Neuronal stem cell (in vitro differentiated cells): ENCODE measurements at regions not wholly inside any gene's neighbourhood (a gene's known extent, or its start where the extent isn't known, plus 50 kb on each side); places are given as distances from the start of the nearest gene placed in this dataset.
"Not testable (repeated sequence)": the region's sequence is repeated elsewhere in the genome, so short reads cannot be mapped to it uniquely, and the experiment has no call there.

Experiments
- DNase-seq: peaks from one replicate; pipeline ENCODE4 v3.0.0-alpha.2; 2013; ENCODE audit warnings: low spot score
- H2AFZ ChIP-seq: one replicate; pipeline ENCODE4 v1.6.1; 2013; ENCODE audit warnings: mild to moderate bottlenecking, low read length, inconsistent platforms
- H2AK5ac ChIP-seq: 2 replicates; pipeline ENCODE4 v1.6.1; 2013; ENCODE audit warnings: low read depth, mild to moderate bottlenecking, inconsistent platforms, low read length, moderate library complexity, mixed read lengths
- H2BK120ac ChIP-seq: 2 replicates; pipeline ENCODE4 v1.6.1; 2013; ENCODE audit warnings: low read depth, mild to moderate bottlenecking, inconsistent platforms, low read length, moderate library complexity, mixed read lengths
- H2BK12ac ChIP-seq: one replicate; pipeline ENCODE4 v1.6.1; 2013; ENCODE audit warnings: low read length, inconsistent platforms
- H2BK15ac ChIP-seq: 2 replicates; pipeline ENCODE4 v1.6.1; 2013; ENCODE audit warnings: mild to moderate bottlenecking, low read length, inconsistent platforms, mixed read lengths
- H2BK5ac ChIP-seq: one replicate; pipeline ENCODE4 v1.6.1; 2013; ENCODE audit warnings: inconsistent platforms, mild to moderate bottlenecking, low read length, moderate library complexity
- H3K14ac ChIP-seq: one replicate; pipeline ENCODE4 v1.6.1; 2013; ENCODE audit warnings: low read length, inconsistent platforms
- H3K18ac ChIP-seq: 2 replicates; pipeline ENCODE4 v1.6.1; 2013; ENCODE audit warnings: low read length, inconsistent platforms
- H3K23ac ChIP-seq: 2 replicates; pipeline ENCODE4 v1.6.1; 2013; ENCODE audit warnings: low read depth, mild to moderate bottlenecking, mixed read lengths, low read length, inconsistent platforms; ENCODE audit not compliant: poor library complexity
- H3K27ac ChIP-seq: replicated peaks from 3 replicates; pipeline ENCODE4 v1.5.1; 2013; ENCODE audit warnings: low read length, inconsistent platforms
- H3K27me3 ChIP-seq, 3 experiments: 2 replicates each; pipeline ENCODE4 v1.6.1; 2013; ENCODE audit warnings: low read length in 3 of 3, mild to moderate bottlenecking in 2 of 3, inconsistent platforms in 1 of 3, low read depth in 1 of 3, mixed read lengths in 1 of 3, moderate library complexity in 1 of 3; ENCODE audit not compliant: control insufficient read depth in 3 of 3, insufficient read depth in 3 of 3
- H3K36me3 ChIP-seq, 2 donors: replicated peaks in 1 of 2; 2 replicates each; pipeline ENCODE4 v1.6.1; 2013; ENCODE audit warnings: low read length in 2 of 2; ENCODE audit not compliant: control insufficient read depth in 2 of 2, insufficient read depth in 2 of 2
- H3K4ac ChIP-seq: 2 replicates; pipeline ENCODE4 v1.6.1; 2013; ENCODE audit warnings: inconsistent platforms, mild to moderate bottlenecking, low read length, moderate library complexity
- H3K4me1 ChIP-seq, 2 donors: 1 replicate in 1 of 2; 2 replicates in 1 of 2; pipeline ENCODE4 v1.6.1; 2013; ENCODE audit warnings: low read length in 2 of 2, low read depth in 1 of 2; ENCODE audit not compliant: control insufficient read depth in 2 of 2, insufficient read depth in 1 of 2
- H3K4me2 ChIP-seq: one replicate; pipeline ENCODE4 v1.6.1; 2013; ENCODE audit warnings: mild to moderate bottlenecking, low read length, inconsistent platforms; ENCODE audit not compliant: insufficient read depth, poor library complexity, severe bottlenecking
- H3K4me3 ChIP-seq, 2 donors: 2 replicates each; pipeline ENCODE4 v1.5.1; 2013; ENCODE audit warnings: low read length in 2 of 2, mild to moderate bottlenecking in 2 of 2, inconsistent platforms in 1 of 2, moderate library complexity in 1 of 2
- H3K79me1 ChIP-seq: one replicate; pipeline ENCODE4 v1.6.1; 2013; ENCODE audit warnings: low read depth, mild to moderate bottlenecking, inconsistent platforms, low read length, moderate library complexity
- H3K9ac ChIP-seq: one replicate; pipeline ENCODE4 v1.6.1; 2013; ENCODE audit warnings: mild to moderate bottlenecking, low read depth, low read length, inconsistent platforms; ENCODE audit not compliant: poor library complexity
- H3K9me3 ChIP-seq, 2 donors: replicated peaks in 1 of 2; 2 replicates each; pipeline versions ENCODE3 to v1.6.1; 2013; ENCODE audit warnings: low read length in 2 of 2, mild to moderate bottlenecking in 2 of 2, inconsistent platforms in 1 of 2, low read depth in 1 of 2, mixed read lengths in 1 of 2, moderate library complexity in 1 of 2; ENCODE audit not compliant: control insufficient read depth in 2 of 2, insufficient read depth in 1 of 2
- H4K8ac ChIP-seq: one replicate; pipeline ENCODE4 v1.6.1; 2013; ENCODE audit warnings: low read depth, mild to moderate bottlenecking, inconsistent platforms, low read length, moderate library complexity
- H4K91ac ChIP-seq: one replicate; pipeline ENCODE4 v1.6.1; 2013; ENCODE audit warnings: low read length, low read depth, mild to moderate bottlenecking, inconsistent platforms; ENCODE audit not compliant: poor library complexity
- WGBS, 2 donors: extraction: QIAGEN DNeasy Blood & Tissue Kit; methylation state at CpG; one replicate each; pipeline ENCODE4 v1.1.7; 2013; ENCODE audit warnings: missing lambda C conversion rate in 2 of 2, mixed read lengths in 1 of 2; ENCODE audit not compliant: insufficient read length in 2 of 2, insufficient replicate concordance in 1 of 2; ENCODE audit errors: extremely low coverage in 2 of 2; 5-methylcytosine and 5-hydroxymethylcytosine counted together

DNA sequence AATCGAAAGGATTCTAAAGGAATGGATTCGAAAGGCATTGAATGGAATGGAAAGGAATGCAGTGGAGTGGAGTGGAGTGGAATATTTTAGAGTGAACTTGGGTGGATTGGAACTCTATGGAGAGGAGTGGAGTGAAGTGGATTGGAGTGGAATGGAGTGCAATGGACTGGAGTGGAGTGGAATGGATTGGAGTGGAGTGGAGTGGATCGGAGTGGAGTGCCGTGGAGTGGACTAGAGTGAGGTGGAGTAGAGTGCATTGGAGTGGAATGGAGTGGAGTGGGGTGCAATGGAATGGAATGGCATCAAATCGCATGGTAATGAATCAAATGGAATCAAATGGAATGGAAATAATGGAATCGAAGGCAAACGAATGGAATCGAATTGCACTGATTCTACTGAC lies 1044.8 kb downstream of the CDY1 start:
- H3K9me3 ChIP-seq = peaks cover 0 to 10% of the 10 kb centered on the region in 2 donors
- no CpG with 5 or more reads among the region's 8 CpGs for WGBS, 2 donors

DNA sequence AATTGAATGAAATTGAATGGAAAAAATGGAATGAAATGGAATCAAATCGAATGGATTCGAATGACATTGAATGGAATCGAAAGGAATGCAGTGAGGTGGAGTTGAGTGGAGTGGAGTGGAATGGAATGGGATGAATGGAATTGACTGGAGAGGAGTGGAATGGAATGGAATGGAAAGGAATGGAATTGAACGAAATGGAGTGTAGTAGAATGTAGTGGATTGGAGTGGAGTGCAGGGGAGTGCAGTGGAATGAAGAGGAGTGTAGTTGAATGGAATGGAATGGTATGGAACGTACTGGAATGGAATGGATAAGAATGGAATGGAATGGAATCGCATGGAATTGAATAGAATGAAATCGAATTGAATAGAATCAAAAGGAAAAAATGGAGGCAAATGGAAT lies 1047.3 kb downstream of the CDY1 start:
- H3K27ac ChIP-seq, DNase-seq, H3K4me3 ChIP-seq, H4K91ac ChIP-seq, H3K23ac ChIP-seq, H3K4ac ChIP-seq, H3K27me3 ChIP-seq, H2BK5ac ChIP-seq, H3K18ac ChIP-seq, H2AK5ac ChIP-seq, H2BK120ac ChIP-seq, H3K36me3 ChIP-seq, H2BK12ac ChIP-seq, H4K8ac ChIP-seq, H3K79me1 ChIP-seq, H2BK15ac ChIP-seq, H3K4me1 ChIP-seq, H3K4me2 ChIP-seq, H3K14ac ChIP-seq, H2AFZ ChIP-seq, H3K9ac ChIP-seq: not testable (repeated sequence)
- no CpG with 5 or more reads among the region's 7 CpGs for WGBS, 2 donors
- H3K9me3 ChIP-seq = peaks cover 0 to 10% of the 10 kb centered on the region in 2 donors

More for the DNA sequence above, 1044.8 kb downstream of the CDY1 start:
- not testable (repeated sequence) for H3K79me1 ChIP-seq, H2BK5ac ChIP-seq, H2AFZ ChIP-seq, H3K4me2 ChIP-seq, H3K4ac ChIP-seq, H3K23ac ChIP-seq, H3K14ac ChIP-seq, H2BK15ac ChIP-seq, H3K4me3 ChIP-seq, H2BK120ac ChIP-seq, H2BK12ac ChIP-seq, DNase-seq, H3K27me3 ChIP-seq, H3K4me1 ChIP-seq, H3K36me3 ChIP-seq, H3K27ac ChIP-seq, H3K9ac ChIP-seq, H2AK5ac ChIP-seq, H4K8ac ChIP-seq, H3K18ac ChIP-seq, H4K91ac ChIP-seq

DNA sequence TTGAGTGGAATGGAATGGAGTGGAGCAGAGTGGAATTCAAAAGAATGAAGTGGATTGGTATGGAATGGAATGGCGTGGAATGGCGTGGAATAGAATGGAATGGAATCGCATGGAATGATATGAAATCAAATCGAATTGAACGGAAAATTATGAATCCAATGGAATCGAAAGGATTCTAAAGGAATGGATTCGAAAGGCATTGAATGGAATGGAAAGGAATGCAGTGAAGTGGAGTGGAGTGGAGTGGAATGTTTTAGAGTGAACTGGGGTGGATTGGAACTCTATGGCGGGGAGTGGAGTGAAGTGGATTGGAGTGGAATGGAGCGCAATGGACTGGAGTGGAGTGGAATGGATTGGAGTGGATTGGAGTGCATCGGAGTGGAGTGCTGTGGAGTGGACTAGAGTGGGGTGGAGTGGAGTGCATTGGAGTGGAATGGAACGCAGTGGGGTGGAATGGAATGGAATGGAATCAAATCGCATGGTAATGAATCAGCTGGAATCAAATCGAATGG lies 1048.5 kb downstream of the CDY1 start:
- H3K36me3 ChIP-seq, H3K4me2 ChIP-seq, H2BK5ac ChIP-seq, H3K4me3 ChIP-seq, H2AK5ac ChIP-seq, H3K23ac ChIP-seq, H3K18ac ChIP-seq, H2BK120ac ChIP-seq, H3K27ac ChIP-seq, H2AFZ ChIP-seq, H3K9ac ChIP-seq, H3K27me3 ChIP-seq, H4K91ac ChIP-seq, H3K14ac ChIP-seq, H2BK12ac ChIP-seq, H3K4me1 ChIP-seq, H3K4ac ChIP-seq, H2BK15ac ChIP-seq, H3K79me1 ChIP-seq: not testable (repeated sequence)
- H3K9me3 ChIP-seq = peaks cover 0 to 10% of the 10 kb centered on the region in 2 donors
- WGBS, 2 donors = 100% methylated on average over 9 of the region's 13 CpGs; no CpG with 5 or more reads in 1 of the 2 donors
- peak overlapping the region; percentile 0 for H4K8ac ChIP-seq
- peak; percentile 17 for DNase-seq

DNA sequence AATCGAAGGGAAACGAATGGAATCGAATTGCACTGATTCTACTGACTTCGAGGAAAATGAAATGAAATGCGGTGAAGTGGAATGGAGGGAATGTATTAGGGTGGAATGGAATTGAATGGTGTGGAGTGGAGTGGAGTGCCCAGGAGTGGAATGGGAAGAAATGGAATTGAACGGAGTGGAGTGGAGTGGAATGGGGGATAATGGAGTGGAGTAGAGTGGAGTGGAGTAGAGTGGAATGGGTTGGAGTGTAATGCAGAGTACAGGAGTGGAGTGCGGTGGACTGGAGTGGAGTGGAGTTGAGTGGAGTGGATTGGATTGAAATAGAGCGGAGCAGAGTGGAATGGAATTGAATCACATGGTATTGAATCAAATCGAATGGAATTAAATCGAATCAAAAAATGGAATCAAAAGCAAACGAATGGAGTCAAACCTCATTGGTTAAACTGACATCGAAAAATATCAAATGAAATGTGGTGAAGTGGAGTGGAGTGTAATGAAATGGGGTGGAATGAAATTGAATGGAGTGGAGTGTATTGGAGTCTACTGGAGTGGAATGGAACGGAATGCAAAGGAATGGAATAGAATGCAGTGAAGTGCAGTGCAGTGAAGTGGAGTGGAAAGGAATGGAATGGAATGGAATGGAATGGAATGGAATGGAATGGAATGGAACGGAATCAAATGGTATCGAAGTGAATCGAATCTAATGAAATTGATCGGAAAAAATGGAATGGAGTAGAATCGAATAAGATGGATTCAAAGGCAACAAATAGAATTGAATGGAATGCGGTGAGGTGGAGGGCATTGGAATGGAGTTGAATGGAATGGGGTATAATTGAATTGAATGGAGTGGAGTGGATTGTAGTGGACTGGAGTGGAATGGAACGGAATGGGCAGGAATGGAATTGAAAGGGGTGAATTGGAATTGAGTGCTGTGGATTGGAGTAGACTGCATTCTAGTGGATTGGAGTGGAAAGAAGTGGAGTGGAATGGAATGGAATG lies 1049.3 kb downstream of the CDY1 start:
- WGBS, 2 donors = 100% methylated on average over 16 of the region's 20 CpGs; no CpG with 5 or more reads in 1 of the 2 donors

More for the DNA sequence above, 1049.3 kb downstream of the CDY1 start:
- not testable (repeated sequence) for H3K14ac ChIP-seq, H3K4me1 ChIP-seq, H2BK12ac ChIP-seq, H3K9ac ChIP-seq, H2BK120ac ChIP-seq, H3K27me3 ChIP-seq, H3K4ac ChIP-seq, H3K27ac ChIP-seq, H3K79me1 ChIP-seq, H3K4me2 ChIP-seq, H4K91ac ChIP-seq, H2AK5ac ChIP-seq, H3K23ac ChIP-seq, H3K18ac ChIP-seq, H3K36me3 ChIP-seq, H2AFZ ChIP-seq, H2BK5ac ChIP-seq, H2BK15ac ChIP-seq
- H3K9me3 ChIP-seq = peaks cover 0 to 10% of the 10 kb centered on the region in 2 donors
- peak overlapping the region in 1 of 2 donors; percentile 24 for H3K4me3 ChIP-seq
- DNase-seq = peak; percentile 53
- peak overlapping the region; percentile 0 for H4K8ac ChIP-seq
